GM21723 (cell line): ENCODE measurements at regions not wholly inside any gene's neighbourhood (a gene's known extent, or its start where the extent isn't known, plus 50 kb on each side); places are given as distances from the start of the nearest gene placed in this dataset.
"Not testable (repeated sequence)": the region's sequence is repeated elsewhere in the genome, so short reads cannot be mapped to it uniquely, and the experiment has no call there.

Source experiments
- ATAC-seq: cut with Tn5 transposase; IDR thresholded peaks from one replicate; pipeline ENCODE4 v1.9.1; 2021; ENCODE audit warnings: mild to moderate bottlenecking, moderate library complexity; ENCODE audit not compliant: unreplicated experiment

GRCh38 chr2:136331226-136331625, 213.3 kb upstream of the CXCR4 start:
- ATAC-seq, result no peak

GRCh38 chr2:136328207-136328795, 210.4 kb upstream of the CXCR4 start:
- ATAC-seq, result no peak

DNA sequence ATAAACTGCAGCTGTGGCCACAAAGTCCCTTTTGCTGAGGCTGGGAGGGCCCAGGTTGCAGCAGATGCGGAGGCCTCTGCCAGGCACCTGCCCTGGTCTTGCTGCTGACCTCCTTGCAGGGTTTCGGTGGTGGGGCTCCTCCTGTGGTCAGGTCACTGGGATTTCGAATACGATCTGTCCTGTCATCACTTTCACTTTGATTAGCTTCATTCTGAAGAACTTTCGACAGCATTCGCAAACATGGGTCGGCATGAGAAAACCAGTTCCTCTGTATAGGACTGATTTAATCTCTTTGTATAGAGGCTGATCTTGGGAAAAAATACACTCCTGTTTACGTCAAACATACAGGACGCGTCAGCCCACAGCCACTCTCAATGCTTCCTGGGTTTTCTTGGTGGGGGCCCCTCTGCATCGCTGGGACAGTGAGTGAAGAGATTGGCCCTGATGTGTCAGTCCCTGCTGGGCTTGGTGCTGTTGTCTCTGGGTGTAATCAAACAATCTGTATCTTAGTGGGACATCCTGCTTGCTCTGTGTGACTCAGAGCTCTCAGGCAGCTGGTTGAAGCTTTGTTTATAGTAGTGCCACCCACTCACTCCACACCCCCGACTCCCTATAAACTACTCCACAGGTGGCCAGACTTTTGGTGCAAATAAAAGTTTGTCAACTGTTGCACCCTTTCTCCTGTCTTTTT, 209.4 kb upstream of the CXCR4 start:
- ATAC-seq, result peak; percentile 89

- no peak for ATAC-seq
Observed at GRCh38 chr2:136325844-136326331, 207.9 kb upstream of the CXCR4 start.

DNA sequence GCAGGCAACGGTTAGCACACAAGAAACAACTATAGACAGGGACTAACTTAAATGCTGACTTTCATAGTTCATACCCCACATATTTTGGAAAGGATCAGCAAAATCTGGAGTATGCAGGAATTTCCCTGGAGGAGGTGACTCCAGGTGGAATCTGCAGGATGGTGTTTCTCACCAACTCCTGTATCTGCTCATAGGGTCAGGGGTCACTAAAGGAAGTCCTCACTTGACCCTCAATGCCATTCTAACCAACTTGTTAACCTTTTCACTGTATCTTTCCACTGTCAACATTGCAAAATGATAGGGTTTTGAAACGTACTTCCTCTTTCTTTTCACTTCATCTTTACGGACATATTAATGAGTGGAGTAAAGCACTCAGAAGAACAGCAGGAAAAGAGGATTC, 207.0 kb upstream of the CXCR4 start:
- no peak for ATAC-seq

- ATAC-seq, result no peak
Observed at GRCh38 chr2:136323935-136324334, 206.0 kb upstream of the CXCR4 start.

DNA sequence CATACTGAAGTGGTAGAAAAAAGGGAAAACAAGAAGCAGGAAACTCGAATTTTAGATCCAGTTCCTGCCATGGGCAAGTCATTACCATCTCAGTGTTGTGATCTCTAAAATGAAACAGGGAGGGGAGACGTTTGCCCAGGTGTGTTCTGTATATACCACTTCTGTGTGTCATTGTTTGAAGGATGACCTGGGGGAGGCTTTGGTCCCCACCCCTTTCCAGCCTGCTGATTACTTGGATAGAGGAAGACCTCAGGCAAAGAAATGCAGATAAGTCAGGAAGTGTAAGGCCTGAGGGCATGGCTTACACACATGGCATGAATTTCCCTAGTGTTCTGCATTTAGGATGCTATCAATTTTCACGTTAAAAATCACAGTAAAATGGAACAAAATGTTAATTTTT, 205.2 kb upstream of the CXCR4 start:
- no peak for ATAC-seq

DNA sequence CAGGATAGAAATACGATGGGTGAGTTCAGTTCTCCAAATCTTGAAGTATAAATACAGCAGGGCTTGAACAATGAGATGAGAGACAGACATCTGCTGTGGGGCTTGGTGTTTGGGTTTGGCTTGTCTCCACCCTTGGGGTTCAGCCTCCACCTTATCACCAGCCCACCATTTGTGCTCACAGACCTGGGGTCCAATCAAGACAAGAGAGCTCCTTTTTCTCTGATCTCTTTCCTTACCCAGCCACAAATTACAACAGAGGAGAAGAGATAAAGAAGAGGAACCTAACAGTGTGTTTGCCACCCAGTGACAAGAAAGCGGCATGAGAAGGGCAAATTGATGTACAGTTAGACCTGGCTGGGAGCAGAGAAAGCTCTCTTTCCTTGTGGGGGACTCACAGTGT, 204.5 kb upstream of the CXCR4 start:
- ATAC-seq, result no peak

DNA sequence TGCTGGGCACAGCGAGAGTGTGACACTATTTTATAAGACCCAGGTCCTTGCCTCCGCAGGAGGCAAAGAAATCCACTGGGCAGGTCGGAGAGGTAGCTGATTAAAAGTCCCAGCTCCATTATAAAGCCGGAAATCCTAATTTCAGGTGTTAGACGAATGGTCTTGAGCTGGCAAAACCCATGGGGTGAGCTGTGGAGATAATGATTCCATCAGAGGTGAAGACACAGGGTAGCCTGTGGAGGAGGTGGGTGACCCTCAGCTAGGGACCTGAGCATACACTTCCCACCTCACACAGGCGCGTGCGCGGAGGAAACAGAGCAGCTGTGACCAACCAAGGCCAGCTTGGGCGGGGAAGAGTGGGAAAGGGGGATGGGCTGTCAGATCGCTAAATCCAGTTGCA, 201.7 kb upstream of the CXCR4 start:
- peak; percentile 8 for ATAC-seq

DNA sequence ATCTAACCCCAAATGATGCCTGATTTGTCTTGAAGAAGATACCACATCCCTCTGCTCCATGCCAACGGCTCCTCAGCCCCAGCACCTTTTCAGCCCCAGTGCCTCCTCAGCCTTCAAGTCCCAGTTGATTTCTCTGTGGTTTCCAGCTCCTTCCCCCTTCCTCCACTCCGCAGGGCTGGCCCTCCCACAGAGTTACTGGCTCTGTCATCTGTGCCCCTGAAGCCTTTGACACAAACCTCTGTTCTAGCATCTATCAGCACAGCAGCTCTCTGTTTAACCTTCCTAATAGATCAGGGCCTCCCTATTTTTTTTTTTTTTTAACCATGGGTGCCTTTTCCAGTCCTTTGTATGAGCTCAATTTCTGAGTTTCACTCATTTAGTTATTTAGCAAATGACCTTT, 201.3 kb upstream of the CXCR4 start:
- ATAC-seq, result no peak

- no peak for ATAC-seq
Observed at GRCh38 chr2:136314240-136314639, 196.3 kb upstream of the CXCR4 start.

DNA sequence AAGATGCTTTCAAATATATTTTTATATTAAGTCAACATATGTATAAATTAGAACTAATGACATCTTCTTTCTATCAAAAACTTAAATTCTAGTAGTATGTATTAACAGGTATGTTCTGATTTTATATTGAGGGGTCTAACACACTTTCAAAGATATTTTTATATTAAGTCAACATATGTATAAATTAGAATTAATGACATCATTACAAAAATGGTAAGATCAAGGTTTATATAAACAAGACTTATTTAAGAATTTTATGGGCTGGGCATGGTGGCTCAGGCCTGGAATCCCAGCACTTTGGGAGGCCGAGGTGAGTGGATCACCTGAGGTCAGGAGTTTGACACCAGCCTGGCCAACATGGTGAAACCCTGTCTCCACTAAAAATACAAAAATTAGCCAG, 194.6 kb upstream of the CXCR4 start:
- not testable (repeated sequence) for ATAC-seq

DNA sequence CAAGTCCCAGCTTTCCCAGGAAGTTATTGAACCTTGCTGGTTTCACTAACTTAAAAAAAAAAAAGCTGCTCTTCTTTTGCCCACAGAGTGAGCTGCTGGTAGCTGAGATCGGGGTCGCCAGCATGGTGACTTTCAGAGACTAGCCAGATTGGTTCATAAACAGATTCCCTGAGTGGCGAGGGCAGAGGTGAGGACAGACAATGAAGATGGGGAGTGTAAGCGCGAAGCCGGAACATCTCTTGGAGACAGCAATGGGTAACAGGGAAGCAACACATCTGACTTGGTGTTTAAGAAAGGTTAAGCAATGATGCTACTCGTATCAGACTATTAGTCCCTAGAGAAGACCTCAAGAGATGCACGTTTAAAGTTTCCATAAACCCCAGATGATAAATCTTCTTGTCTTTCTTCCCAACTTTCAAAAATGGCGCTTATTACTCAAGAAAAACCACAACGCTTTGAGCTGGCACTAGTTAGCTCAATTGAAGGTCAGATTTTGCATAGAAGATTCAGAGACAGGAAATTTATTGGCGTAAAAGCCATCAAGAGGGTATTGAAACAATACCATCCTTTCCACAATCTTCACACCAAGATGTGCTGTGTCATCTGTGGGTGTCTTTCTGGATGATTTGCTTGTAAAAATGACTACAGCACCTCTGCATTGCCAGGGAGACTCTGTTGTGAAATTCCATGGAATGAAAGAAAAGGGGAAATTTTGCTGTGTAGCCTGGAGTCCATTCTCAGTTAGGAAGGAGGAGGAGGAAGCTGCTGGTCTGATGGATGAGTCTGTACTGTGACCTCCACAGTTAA, 193.1 kb upstream of the CXCR4 start:
- no peak for ATAC-seq

GRCh38 chr2:136310005-136310495, 192.1 kb upstream of the CXCR4 start:
- peak; percentile 63 for ATAC-seq

DNA sequence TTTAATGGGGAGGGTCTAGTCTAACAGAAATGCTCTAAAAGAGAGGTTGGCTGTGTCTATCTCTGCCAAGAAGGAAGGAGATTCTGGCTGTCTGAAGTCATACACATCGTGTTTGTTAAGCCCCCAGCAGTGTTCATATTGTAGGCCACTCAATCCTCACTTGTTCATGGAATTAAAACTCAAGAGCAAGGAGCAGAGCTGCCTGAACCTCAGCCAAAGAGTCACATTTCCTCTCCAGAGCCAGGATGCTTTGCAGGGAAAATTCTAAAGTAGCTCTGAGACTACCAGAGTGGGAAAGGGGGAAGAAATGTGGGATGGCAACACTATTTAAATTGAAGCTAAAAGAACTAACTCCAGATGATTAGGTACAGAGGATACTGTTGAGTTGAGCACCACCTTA, 190.7 kb upstream of the CXCR4 start:
- ATAC-seq, result no peak

- ATAC-seq, result no peak
Observed at GRCh38 chr2:136306836-136307235, 188.9 kb upstream of the CXCR4 start.

- ATAC-seq, result peak; percentile 86
Observed at GRCh38 chr2:136305517-136306192, 187.7 kb upstream of the CXCR4 start.

- ATAC-seq, result no peak
Observed at GRCh38 chr2:136301006-136301405, 183.1 kb upstream of the CXCR4 start.

DNA sequence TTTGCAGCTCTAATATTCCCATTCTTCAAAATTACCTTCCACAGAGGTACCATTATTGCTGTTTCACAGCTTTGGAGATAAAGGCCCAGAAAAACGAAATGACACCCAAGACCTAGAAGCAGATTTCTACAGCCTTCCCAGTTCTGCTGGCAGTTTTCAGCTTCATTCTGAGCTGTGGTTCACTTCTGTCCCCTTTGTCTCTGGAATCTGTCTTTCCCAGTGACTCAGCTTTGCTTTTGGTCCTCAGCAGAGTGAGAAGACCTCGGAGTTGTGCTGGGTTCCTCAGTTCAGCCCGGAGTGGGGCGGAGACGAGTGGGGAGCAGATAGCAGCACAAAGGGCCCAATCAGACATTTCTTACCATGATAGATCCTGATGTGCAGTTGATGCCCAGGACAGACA, 180.7 kb upstream of the CXCR4 start:
- no peak for ATAC-seq

- no peak for ATAC-seq
Observed at GRCh38 chr2:136297994-136298393, 180.0 kb upstream of the CXCR4 start.

DNA sequence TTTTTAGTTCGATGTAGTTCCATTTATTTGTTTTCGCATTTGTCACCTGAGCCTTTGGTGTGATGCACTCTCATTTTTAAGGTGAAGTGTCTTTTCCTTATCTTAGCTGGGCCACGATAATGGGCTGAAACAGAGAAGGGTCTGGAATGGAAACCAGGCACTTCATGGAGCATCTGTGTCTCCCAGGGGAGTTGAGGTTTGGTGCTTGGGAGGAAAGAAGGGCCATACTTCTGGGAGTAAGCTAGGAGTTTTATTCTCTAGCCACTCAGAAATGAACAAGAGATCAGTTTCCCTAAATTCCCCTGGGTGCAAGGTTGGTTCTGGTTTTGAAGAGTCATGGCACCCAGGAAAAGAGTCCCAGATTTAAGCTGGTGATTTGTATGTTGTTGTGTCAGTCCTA, 179.4 kb upstream of the CXCR4 start:
- no peak for ATAC-seq
